Aorta (tissue), 5 donors: ENCODE measurements at regions not wholly inside any gene's neighbourhood (a gene's known extent, or its start where the extent isn't known, plus 50 kb on each side); places are given as distances from the start of the nearest gene placed in this dataset.

Experiments
- ATAC-seq: fragments of 200-7000 bp; cut with Tn5 transposase; one replicate; pipeline ENCODE4 v1.9.1; 2022; ENCODE audit warnings: moderate library complexity; ENCODE audit not compliant: low FRiP score
- DNase-seq, 2 donors: peaks; one replicate each; pipeline ENCODE4 v3.0.0-alpha.2; 2020
- H3K27ac ChIP-seq, 2 donors: one replicate each; pipeline ENCODE4 v1.5.1; 2013; ENCODE audit warnings: low read length in 2 of 2, mild to moderate bottlenecking in 2 of 2, moderate library complexity in 2 of 2, control low read depth in 1 of 2, inconsistent platforms in 1 of 2, low read depth in 1 of 2
- H3K27me3 ChIP-seq, 2 donors: one replicate each; pipeline ENCODE4 v1.6.1; 2013; ENCODE audit warnings: control low read depth in 1 of 2, low read length in 1 of 2, mild to moderate bottlenecking in 1 of 2, moderate library complexity in 1 of 2; ENCODE audit not compliant: insufficient read depth in 2 of 2, control insufficient read depth in 1 of 2
- H3K36me3 ChIP-seq, 2 donors: one replicate each; pipeline ENCODE4 v1.6.1; 2013; ENCODE audit warnings: control low read depth in 1 of 2, low read length in 1 of 2, mild to moderate bottlenecking in 1 of 2; ENCODE audit not compliant: insufficient read depth in 2 of 2, control insufficient read depth in 1 of 2
- H3K4me1 ChIP-seq, 2 donors: one replicate each; pipeline ENCODE4 v1.6.1; 2013; ENCODE audit warnings: low read length in 2 of 2, control low read depth in 1 of 2, mild to moderate bottlenecking in 1 of 2, moderate library complexity in 1 of 2; ENCODE audit not compliant: insufficient read depth in 2 of 2, control insufficient read depth in 1 of 2
- H3K4me3 ChIP-seq, 2 donors: one replicate each; pipeline ENCODE4 v1.5.1; 2013; ENCODE audit warnings: low read length in 2 of 2, control low read depth in 1 of 2, mild to moderate bottlenecking in 1 of 2
- H3K9me3 ChIP-seq: one replicate; pipeline ENCODE4 v1.6.1; 2013; ENCODE audit warnings: mild to moderate bottlenecking, low read length; ENCODE audit not compliant: control insufficient read depth
- WGBS, 2 donors: extraction: QIAGEN DNeasy Blood & Tissue Kit; methylation state at CpG; one replicate each; pipeline ENCODE4 v1.1.7; 2013; 5-methylcytosine and 5-hydroxymethylcytosine counted together
- intact Hi-C, 2 donors: fragments of 100-400 bp; cut with DNase I; formaldehyde crosslinking; loops; one replicate each; pipeline versions ENCODE4 v1.14.2 to v1.15.0; 2022
- donor health status: healthy with polysubstance abuse.
- donor health status: Bipolar disorder and iron deficiency.
- donor health status: DM: no; HTN: no; CAD: no.
- donor health status: DM: no; HTN: no; CAD: no.
- donor health status: DM: yes; HTN: yes; CAD: no.

GRCh38 chr11:101326141-101326540 lies 196.5 kb upstream of the PGR start:
- H3K27me3 ChIP-seq = no peaks in the 10 kb centered on the region
- ATAC-seq (no peak), DNase-seq (no peak)
- no peaks in the 10 kb centered on the region for H3K36me3 ChIP-seq
- H3K27ac ChIP-seq = no peak overlapping the region
- H3K9me3 ChIP-seq = peaks cover 2% of the 10 kb centered on the region
- intact Hi-C loops = loop anchor here in 1 of 2 donors (10.0 kb wide), 1 partner anchor 201 kb away; the partner anchor contains the start of gene PGR
- no peak overlapping the region for H3K4me3 ChIP-seq
- H3K4me1 ChIP-seq = peaks cover 0 to 1% of the 10 kb centered on the region in 2 donors

- DNase-seq (no peak), ATAC-seq (no peak)
- Histone ChIP-seq H3K9me3 (no peaks in the 10 kb centered on the region), H3K36me3 (no peaks in the 10 kb centered on the region), H3K27ac (no peak overlapping the region), H3K4me3 (no peak overlapping the region), H3K4me1 (peaks cover 0 to 1% of the 10 kb centered on the region in 2 donors), H3K27me3 (no peaks in the 10 kb centered on the region)
- intact Hi-C loops = loop anchor here in 1 of 2 donors (10.0 kb wide), 1 partner anchor 199 kb away; the partner anchor contains the start of gene PGR
- 41 to 71% methylated on average over 2 of the region's 2 CpGs for WGBS, 2 donors
These were observed 194.4 kb upstream of the PGR start for GRCh38 chr11:101323997-101324396.

- DNase-seq (no peak), ATAC-seq (no peak)
- WGBS, 2 donors = 30 to 39% methylated on average over 3 of the region's 3 CpGs
- H3K27ac ChIP-seq = no peak overlapping the region
- intact Hi-C loops = loop anchor here in 1 of 2 donors (10.0 kb wide), 1 partner anchor 196 kb away; the partner anchor contains the start of gene PGR
- no peaks in the 10 kb centered on the region for H3K36me3 ChIP-seq
- H3K4me1 ChIP-seq = peaks cover 0 to under 1% of the 10 kb centered on the region in 2 donors
- H3K4me3 ChIP-seq = no peak overlapping the region
- H3K9me3 ChIP-seq = no peaks in the 10 kb centered on the region
- H3K27me3 ChIP-seq = no peaks in the 10 kb centered on the region
These were observed 191.6 kb upstream of the PGR start for GRCh38 chr11:101321222-101321621.

- intact Hi-C loops = no loop called here
- no peaks in the 10 kb centered on the region for H3K27me3 ChIP-seq
- ATAC-seq = no peak
These were observed 177.1 kb upstream of the PGR start for GRCh38 chr11:101306721-101307120.

DNA sequence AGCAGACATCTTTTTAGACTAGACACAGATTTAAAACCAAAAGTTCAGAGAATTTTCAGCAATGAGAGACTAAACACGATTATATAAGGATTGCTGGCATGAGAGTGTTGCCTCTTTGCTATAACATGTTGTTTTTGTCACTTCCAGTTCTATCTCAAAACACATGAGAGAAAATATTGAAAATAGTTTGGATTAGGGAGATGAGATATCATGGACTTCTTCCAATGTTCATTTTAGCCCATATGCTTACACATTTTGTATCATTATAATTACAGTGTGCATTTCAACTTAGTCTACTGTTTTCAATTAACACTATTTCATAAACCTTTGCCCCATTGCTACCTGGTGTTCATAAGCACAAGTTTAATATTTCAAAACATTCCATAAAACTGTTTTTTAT lies 175.9 kb upstream of the PGR start:
- Histone ChIP-seq H3K36me3 (no peaks in the 10 kb centered on the region), H3K4me1 (peaks cover 2 to 3% of the 10 kb centered on the region in 2 donors), H3K27ac (no peak overlapping the region), H3K9me3 (no peaks in the 10 kb centered on the region), H3K27me3 (no peaks in the 10 kb centered on the region), H3K4me3 (no peak overlapping the region)
- no peak for DNase-seq
- WGBS, 2 donors = 22 to 38% methylated on average over 1 of the region's 1 CpG
- ATAC-seq = no peak
- intact Hi-C loops = no loop called here

More at GRCh38 chr11:101306721-101307120, 177.1 kb upstream of the PGR start:
- H3K4me1 ChIP-seq = peaks cover 2 to 3% of the 10 kb centered on the region in 2 donors
- no peak overlapping the region for H3K4me3 ChIP-seq
- DNase-seq = no peak
- H3K36me3 ChIP-seq = no peaks in the 10 kb centered on the region
- WGBS, 2 donors = 86 to 91% methylated on average over 3 of the region's 3 CpGs
- no peaks in the 10 kb centered on the region for H3K9me3 ChIP-seq
- no peak overlapping the region for H3K27ac ChIP-seq

DNA sequence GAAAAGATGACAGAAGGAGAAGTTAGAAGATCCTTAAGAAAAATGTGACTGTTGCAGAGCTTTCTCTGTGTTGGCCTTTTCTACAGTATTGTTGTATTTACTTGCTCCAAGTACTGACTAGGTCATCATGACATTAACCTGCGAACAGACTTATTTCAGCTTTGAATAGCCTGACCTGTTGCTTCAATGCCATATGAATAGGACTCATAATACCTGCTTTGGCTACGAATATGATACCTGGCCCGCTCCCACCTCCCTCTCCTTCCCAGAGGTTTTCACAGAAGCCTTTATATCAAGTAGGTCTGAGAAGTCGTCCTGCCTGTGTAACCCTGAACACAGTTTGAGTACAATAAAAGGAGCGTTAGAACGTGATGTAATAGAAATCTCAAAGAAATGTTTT lies 169.6 kb upstream of the PGR start:
- ATAC-seq = no peak
- Histone ChIP-seq H3K36me3 (no peaks in the 10 kb centered on the region), H3K27me3 (no peaks in the 10 kb centered on the region), H3K4me3 (no peak overlapping the region), H3K27ac (no peak overlapping the region), H3K9me3 (no peaks in the 10 kb centered on the region), H3K4me1 (no peaks in the 10 kb centered on the region)
- intact Hi-C loops = no loop called here
- DNase-seq = no peak
- 88 to 89% methylated on average over 6 of the region's 6 CpGs for WGBS, 2 donors

- Histone ChIP-seq H3K27ac (no peak overlapping the region), H3K36me3 (no peaks in the 10 kb centered on the region), H3K4me3 (no peak overlapping the region), H3K9me3 (no peaks in the 10 kb centered on the region), H3K27me3 (no peaks in the 10 kb centered on the region), H3K4me1 (no peaks in the 10 kb centered on the region)
- DNase-seq (no peak), ATAC-seq (no peak)
- intact Hi-C loops = no loop called here
These were observed 167.3 kb upstream of the PGR start for GRCh38 chr11:101296896-101297295.

DNA sequence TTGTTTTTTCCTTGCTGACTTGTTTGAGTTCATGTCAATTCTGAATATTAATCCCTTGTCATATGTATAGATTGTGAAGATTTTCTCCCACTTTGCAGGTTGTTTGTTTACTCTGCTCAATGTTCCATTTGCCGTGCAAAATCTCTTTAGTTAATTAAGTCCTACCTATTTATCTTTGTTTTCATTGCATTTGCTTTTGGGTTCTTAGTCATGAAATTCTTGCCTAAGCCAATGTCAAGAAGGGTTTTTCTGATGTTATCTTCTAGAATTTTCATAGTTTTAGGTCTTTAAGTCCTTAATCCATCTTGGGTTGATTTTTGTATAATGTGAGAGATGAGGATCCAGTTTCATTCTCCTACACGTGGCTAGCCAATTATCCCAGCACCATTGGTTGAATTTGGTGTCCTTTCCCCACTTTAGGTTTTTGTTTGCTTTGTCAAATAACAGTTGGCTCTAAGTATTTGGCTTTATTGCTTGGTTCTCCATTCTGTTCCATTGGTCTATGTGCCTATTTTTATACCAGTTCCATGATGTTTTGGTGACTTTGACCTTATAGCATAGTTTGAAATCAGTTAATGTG lies 163.1 kb upstream of the PGR start:
- no peak for DNase-seq
- no peak overlapping the region for H3K27ac ChIP-seq
- no peaks in the 10 kb centered on the region for H3K27me3 ChIP-seq
- H3K4me1 ChIP-seq = no peaks in the 10 kb centered on the region
- H3K36me3 ChIP-seq = no peaks in the 10 kb centered on the region
- 43 to 47% methylated on average over 2 of the region's 2 CpGs for WGBS, 2 donors
- H3K9me3 ChIP-seq = peaks cover 2% of the 10 kb centered on the region
- H3K4me3 ChIP-seq = no peak overlapping the region
- ATAC-seq = no peak
- intact Hi-C loops = no loop called here

- Histone ChIP-seq H3K27me3 (no peaks in the 10 kb centered on the region), H3K36me3 (no peaks in the 10 kb centered on the region), H3K4me3 (no peak overlapping the region), H3K4me1 (no peaks in the 10 kb centered on the region), H3K27ac (no peak overlapping the region), H3K9me3 (peaks cover 2% of the 10 kb centered on the region)
- no peak for DNase-seq
- WGBS, 2 donors = 80 to 81% methylated on average over 1 of the region's 1 CpG
- no peak for ATAC-seq
- intact Hi-C loops = no loop called here
These were observed 161.7 kb upstream of the PGR start for GRCh38 chr11:101291279-101291678.
